GM21786 (cell line): ENCODE measurements at regions not wholly inside any gene's neighbourhood (a gene's known extent, or its start where the extent isn't known, plus 50 kb on each side); places are given as distances from the start of the nearest gene placed in this dataset.
A peak's percentile ranks its signal among the peaks of the same experiment; 100 is the strongest.

Source experiments
- ATAC-seq: cut with Tn5 transposase; IDR thresholded peaks from one replicate; pipeline ENCODE4 v1.9.1; 2021; ENCODE audit not compliant: unreplicated experiment

GRCh38 chr2:155830351-155830750 lies 502.2 kb downstream of the NR4A2 start:
- ATAC-seq = no peak

GRCh38 chr2:155825876-155826275 lies 506.6 kb downstream of the NR4A2 start:
- no peak for ATAC-seq

- peak; percentile 94 for ATAC-seq
These were observed 516.7 kb downstream of the NR4A2 start for GRCh38 chr2:155815851-155816250.

- no peak for ATAC-seq
These were observed 517.2 kb downstream of the NR4A2 start for GRCh38 chr2:155815275-155815674.

- no peak for ATAC-seq
These were observed 522.1 kb downstream of the NR4A2 start for GRCh38 chr2:155810411-155810810.

- ATAC-seq = no peak
These were observed 529.6 kb downstream of the NR4A2 start for GRCh38 chr2:155802888-155803287.

GRCh38 chr2:155792666-155793065 lies 539.9 kb downstream of the NR4A2 start:
- ATAC-seq = no peak

GRCh38 chr2:155770516-155770915 lies 562.0 kb downstream of the NR4A2 start:
- ATAC-seq = no peak

- ATAC-seq = no peak
These were observed 566.0 kb downstream of the NR4A2 start for GRCh38 chr2:155766342-155767115.

- ATAC-seq = no peak
These were observed 577.0 kb downstream of the NR4A2 start for GRCh38 chr2:155755481-155755880.

GRCh38 chr2:155748131-155748530 lies 584.4 kb downstream of the NR4A2 start:
- ATAC-seq = no peak

- ATAC-seq = peak; percentile 56
These were observed 585.0 kb downstream of the NR4A2 start for GRCh38 chr2:155747531-155747930.

- no peak for ATAC-seq
These were observed 599.2 kb downstream of the NR4A2 start for GRCh38 chr2:155733091-155733853.

GRCh38 chr2:155730804-155731203 lies 601.7 kb downstream of the NR4A2 start:
- ATAC-seq = no peak

GRCh38 chr2:155727187-155727895 lies 605.2 kb downstream of the NR4A2 start:
- no peak for ATAC-seq

GRCh38 chr2:155722290-155722689 lies 610.2 kb downstream of the NR4A2 start:
- ATAC-seq = no peak

- no peak for ATAC-seq
These were observed 616.8 kb downstream of the NR4A2 start for GRCh38 chr2:155715705-155716104.

- no peak for ATAC-seq
These were observed 617.5 kb downstream of the NR4A2 start for GRCh38 chr2:155714983-155715382.

GRCh38 chr2:155708071-155708470 lies 624.5 kb downstream of the NR4A2 start:
- ATAC-seq = no peak

GRCh38 chr2:155703917-155704316 lies 628.6 kb downstream of the NR4A2 start:
- no peak for ATAC-seq

- ATAC-seq = no peak
These were observed 629.5 kb downstream of the NR4A2 start for GRCh38 chr2:155703048-155703447.

- ATAC-seq = no peak
These were observed 630.8 kb downstream of the NR4A2 start for GRCh38 chr2:155701721-155702120.
